OCI-LY7 (cell line): ENCODE measurements at regions not wholly inside any gene's neighbourhood (a gene's known extent, or its start where the extent isn't known, plus 50 kb on each side); places are given as distances from the start of the nearest gene placed in this dataset.

Source experiments
- BruUV-seq: library from RNA; stranded (reverse); fragments of 400-500 nt; replicated peaks from 2 replicates; lab custom pipeline; 2021; lab: Mats Ljungman, UMichigan
- CTCF ChIA-PET: fragments of 300-600 bp; sonication (Branson Sonifier 250); formaldehyde crosslinking; loops from one replicate; lab custom pipeline; 2022; ENCODE audit warnings: antibody characterized with exemption; ENCODE audit not compliant: unreplicated experiment; lab: Charles Lee
- POLR2A ChIA-PET: fragments of 300-600 bp; sonication (Branson Sonifier 250); formaldehyde crosslinking; loops from one replicate; lab custom pipeline; 2022; ENCODE audit warnings: antibody characterized with exemption; lab: Charles Lee
- DNase-seq: peaks from one replicate; pipeline ENCODE4 v3.0.0-alpha.2; 2015; ENCODE audit warnings: low spot score
- H2AFZ ChIP-seq: fragments of 200-600 bp; sonication (generic), shearing (Covaris generic); 2 replicates; pipeline ENCODE4 v1.6.1; 2014; ENCODE audit warnings: mild to moderate bottlenecking, antibody characterized with exemption, low read length, moderate library complexity
- H3K27ac ChIP-seq: fragments of 200-600 bp; sonication (generic); 2 replicates; pipeline ENCODE4 v1.5.1; 2014; ENCODE audit warnings: mixed run types, low read depth, mild to moderate bottlenecking, moderate library complexity, low read length, inconsistent platforms; ENCODE audit not compliant: poor library complexity, severe bottlenecking
- H3K36me3 ChIP-seq: fragments of 200-600 bp; sonication (generic); 2 replicates; pipeline ENCODE4 v1.6.1; 2014; ENCODE audit warnings: mild to moderate bottlenecking, antibody characterized with exemption, low read length, moderate library complexity, mixed read lengths; ENCODE audit not compliant: insufficient read depth
- H3K4me1 ChIP-seq: fragments of 200-600 bp; sonication (generic); 2 replicates; pipeline ENCODE4 v1.5.1; 2014; ENCODE audit warnings: mild to moderate bottlenecking, low read length; ENCODE audit not compliant: insufficient read depth, poor library complexity, severe bottlenecking
- H3K4me2 ChIP-seq: fragments of 200-600 bp; sonication (generic); 2 replicates; pipeline ENCODE4 v1.6.1; 2014; ENCODE audit warnings: mild to moderate bottlenecking, low read length
- H3K4me3 ChIP-seq: fragments of 200-600 bp; sonication (generic); 2 replicates; pipeline ENCODE4 v1.5.1; 2014; ENCODE audit warnings: mild to moderate bottlenecking, low read depth, low read length; ENCODE audit not compliant: poor library complexity, severe bottlenecking
- H3K79me2 ChIP-seq: fragments of 200-600 bp; sonication (generic); 2 replicates; pipeline ENCODE4 v1.6.1; 2016; ENCODE audit warnings: low read depth, mild to moderate bottlenecking, low read length, moderate library complexity, mixed read lengths; ENCODE audit not compliant: insufficient read depth
- H3K9me2 ChIP-seq: fragments of 200-600 bp; sonication (generic); 2 replicates; pipeline ENCODE4 v1.6.1; 2016; ENCODE audit warnings: mild to moderate bottlenecking, low read length, mixed read lengths; ENCODE audit not compliant: insufficient read depth
- H3K9me3 ChIP-seq: fragments of 200-600 bp; sonication (generic); 2 replicates; pipeline ENCODE4 v1.6.1; 2014; ENCODE audit warnings: mild to moderate bottlenecking, mixed run types, low read length, mixed read lengths
- H4K20me1 ChIP-seq: fragments of 200-600 bp; sonication (generic); 2 replicates; pipeline ENCODE4 v1.6.1; 2014; ENCODE audit warnings: mild to moderate bottlenecking, antibody characterized with exemption, low read length, moderate library complexity, mixed read lengths; ENCODE audit not compliant: insufficient read depth
- CTCF ChIP-seq: fragments of 200-600 bp; sonication (generic); conservative IDR thresholded peaks from 2 replicates; pipeline ENCODE4 v1.5.1; 2014; ENCODE audit warnings: mild to moderate bottlenecking, antibody characterized with exemption, low read length, moderate library complexity, mixed read lengths
- EZH2phosphoT487 ChIP-seq: fragments of 200-600 bp; sonication (generic); IDR thresholded peaks from 2 replicates; pipeline ENCODE4 v1.6.1; 2018; ENCODE audit warnings: low read depth, borderline replicate concordance, mild to moderate bottlenecking, mixed run types, antibody characterized with exemption, low read length, moderate library complexity, mixed read lengths
- intact Hi-C: fragments of 100-400 bp; cut with micrococcal nuclease; formaldehyde crosslinking; loops from one replicate; pipeline ENCODE4 v1.10.0; 2022; ENCODE audit not compliant: unreplicated experiment

DNA sequence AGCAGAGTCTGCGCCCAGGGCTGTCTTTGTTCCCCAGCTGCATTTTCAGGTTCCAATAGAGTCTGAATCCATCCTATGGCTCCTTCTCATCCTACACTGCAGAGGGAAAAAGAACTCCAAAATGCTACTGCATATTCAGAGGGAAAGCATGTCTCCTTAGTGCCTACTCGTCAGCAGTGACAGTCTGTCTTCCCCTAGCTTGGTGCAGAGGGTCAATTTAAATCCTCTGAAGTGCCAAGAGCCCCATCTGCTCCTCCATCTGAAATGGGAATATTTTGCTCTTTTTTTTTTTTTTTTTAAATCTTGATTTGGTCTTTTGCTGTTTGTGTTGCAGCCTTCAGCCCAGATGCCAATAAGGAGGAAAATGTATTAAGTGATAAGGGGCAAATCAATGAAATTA is 199.3 kb downstream of the RNF144A start:
- POLR2A ChIA-PET = interaction anchor here (0.6 kb wide), 1 partner anchor 862 kb away, joined by 3 read pairs; no protein-coding TSS in a partner anchor
- Histone ChIP-seq H3K27ac (no peak overlapping the region), H3K4me2 (no peak overlapping the region), H4K20me1 (no peaks in the 10 kb centered on the region), H3K9me3 (no peaks in the 10 kb centered on the region), H3K79me2 (no peaks in the 10 kb centered on the region), H3K9me2 (no peaks in the 10 kb centered on the region), H2AFZ (no peak overlapping the region), H3K36me3 (no peaks in the 10 kb centered on the region), H3K4me3 (no peak overlapping the region), H3K4me1 (no peaks in the 10 kb centered on the region)
- CTCF ChIA-PET = no interaction called here
- intact Hi-C loops = no loop called here
- TF ChIP-seq CTCF = no peak
- TF ChIP-seq EZH2phosphoT487 = no peak
- DNase-seq = no peak
- BruUV-seq = no TSS peak

DNA sequence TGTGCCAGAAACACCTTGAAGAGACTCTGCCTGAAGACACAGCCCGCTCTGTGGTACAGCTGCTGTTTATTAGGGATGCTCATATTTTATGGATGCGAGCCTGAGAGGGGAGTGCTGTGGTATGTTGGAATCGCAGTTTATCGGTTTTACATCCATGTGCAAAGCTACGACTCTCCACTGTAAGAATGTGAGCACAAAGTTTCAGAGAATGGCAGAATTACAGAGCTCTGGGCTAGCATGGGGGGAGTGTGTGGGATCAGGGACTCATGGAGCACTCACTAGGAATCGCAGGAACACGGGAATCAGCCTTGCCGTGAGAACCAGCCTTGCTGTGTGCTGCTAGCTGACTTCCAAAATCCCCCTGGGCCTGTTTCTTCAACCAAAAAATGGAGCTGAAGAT is 199.9 kb downstream of the RNF144A start:
- intact Hi-C loops = no loop called here
- POLR2A ChIA-PET = interaction anchor here (1.1 kb wide), 1 partner anchor 12 kb away, joined by 3 read pairs; no protein-coding TSS in a partner anchor
- no peaks in the 10 kb centered on the region for H3K36me3 ChIP-seq
- no peaks in the 10 kb centered on the region for H3K9me3 ChIP-seq
- CTCF ChIA-PET = no interaction called here
- no peak overlapping the region for H2AFZ ChIP-seq
- H4K20me1 ChIP-seq = no peaks in the 10 kb centered on the region
- H3K9me2 ChIP-seq = no peaks in the 10 kb centered on the region
- no peak overlapping the region for H3K4me2 ChIP-seq
- BruUV-seq = no TSS peak
- TF ChIP-seq EZH2phosphoT487 (no peak), CTCF (no peak)
- no peak overlapping the region for H3K4me3 ChIP-seq
- H3K27ac ChIP-seq = no peak overlapping the region
- DNase-seq = no peak
- no peaks in the 10 kb centered on the region for H3K4me1 ChIP-seq
- H3K79me2 ChIP-seq = no peaks in the 10 kb centered on the region

- Histone ChIP-seq H2AFZ (no peak overlapping the region), H3K4me2 (no peak overlapping the region), H3K9me2 (no peaks in the 10 kb centered on the region), H3K79me2 (no peaks in the 10 kb centered on the region), H3K4me3 (no peak overlapping the region), H4K20me1 (no peaks in the 10 kb centered on the region), H3K9me3 (no peaks in the 10 kb centered on the region), H3K36me3 (no peaks in the 10 kb centered on the region), H3K27ac (no peak overlapping the region), H3K4me1 (no peaks in the 10 kb centered on the region)
- DNase-seq = no peak
- TF ChIP-seq CTCF (no peak), EZH2phosphoT487 (no peak)
- no TSS peak for BruUV-seq
- intact Hi-C loops = no loop called here
- ChIA-PET POLR2A (no interaction called here), CTCF (no interaction called here)
Measured at GRCh38 chr2:7118606-7119131, 201.5 kb downstream of the RNF144A start.
